ENCODE measurements at regions not wholly inside any gene's neighbourhood (a gene's known extent, or its start where the extent isn't known, plus 50 kb on each side); places are given as distances from the start of the nearest gene placed in this dataset.

- H3K4me1 ChIP-seq, result peaks cover 0 to 6% (median 0%) of the 10 kb centered on the region in 9 donors
- no peaks in the 10 kb centered on the region for H3K27me3 ChIP-seq
- DNase-seq (no peak), ATAC-seq (no peak)
- intact Hi-C loops (cut with DNase I), result no loop called here
- H3K27ac ChIP-seq, result no peak overlapping the region
- H3K9me3 ChIP-seq, result no peaks in the 10 kb centered on the region
- whole genome bisulfite sequencing, 2 donors, result 90 to 92% methylated on average over 8 of the region's 8 CpGs
- TF ChIP-seq, protein P1, sequence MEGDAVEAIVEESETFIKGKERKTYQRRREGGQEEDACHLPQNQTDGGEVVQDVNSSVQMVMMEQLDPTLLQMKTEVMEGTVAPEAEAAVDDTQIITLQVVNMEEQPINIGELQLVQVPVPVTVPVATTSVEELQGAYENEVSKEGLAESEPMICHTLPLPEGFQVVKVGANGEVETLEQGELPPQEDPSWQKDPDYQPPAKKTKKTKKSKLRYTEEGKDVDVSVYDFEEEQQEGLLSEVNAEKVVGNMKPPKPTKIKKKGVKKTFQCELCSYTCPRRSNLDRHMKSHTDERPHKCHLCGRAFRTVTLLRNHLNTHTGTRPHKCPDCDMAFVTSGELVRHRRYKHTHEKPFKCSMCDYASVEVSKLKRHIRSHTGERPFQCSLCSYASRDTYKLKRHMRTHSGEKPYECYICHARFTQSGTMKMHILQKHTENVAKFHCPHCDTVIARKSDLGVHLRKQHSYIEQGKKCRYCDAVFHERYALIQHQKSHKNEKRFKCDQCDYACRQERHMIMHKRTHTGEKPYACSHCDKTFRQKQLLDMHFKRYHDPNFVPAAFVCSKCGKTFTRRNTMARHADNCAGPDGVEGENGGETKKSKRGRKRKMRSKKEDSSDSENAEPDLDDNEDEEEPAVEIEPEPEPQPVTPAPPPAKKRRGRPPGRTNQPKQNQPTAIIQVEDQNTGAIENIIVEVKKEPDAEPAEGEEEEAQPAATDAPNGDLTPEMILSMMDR (IDR thresholded peaks at IDR 0.05), result no peak
- H3K4me3 ChIP-seq, result no peak overlapping the region
- no peaks in the 10 kb centered on the region for H3K36me3 ChIP-seq
These were observed 555.5 kb upstream of the JARID2 start for GRCh38 chr6:14690120-14691056.

- Histone ChIP-seq H3K4me3 (no peak overlapping the region), H3K9me3 (no peaks in the 10 kb centered on the region), H3K4me1 (peaks cover 0 to 6% (median 0%) of the 10 kb centered on the region in 9 donors), H3K36me3 (no peaks in the 10 kb centered on the region), H3K27me3 (no peaks in the 10 kb centered on the region), H3K27ac (no peak overlapping the region)
- intact Hi-C loops (cut with DNase I), result loop anchor here in 1 of 10 donors (2.0 kb wide), 1 partner anchor 55 kb away; no protein-coding TSS in a partner anchor
- 87 to 91% methylated on average over 1 of the region's 1 CpG for WGBS, 2 donors
- ATAC-seq (no peak), DNase-seq (no peak)
- TF ChIP-seq, protein P1 (IDR thresholded peaks at IDR 0.05), result no peak
These were observed 553.7 kb upstream of the JARID2 start for GRCh38 chr6:14692208-14692607.

- no peak overlapping the region for H3K4me3 ChIP-seq
- H3K4me1 ChIP-seq, result peaks cover 0 to 6% (median 0%) of the 10 kb centered on the region in 9 donors
- DNase-seq, result no peak
- H3K27ac ChIP-seq, result no peak overlapping the region
- TF ChIP-seq, protein P1 (IDR thresholded peaks at IDR 0.05), result no peak
- H3K27me3 ChIP-seq, result no peaks in the 10 kb centered on the region
- 89 to 90% methylated on average over 10 of the region's 10 CpGs for WGBS, 2 donors
- no peak for ATAC-seq
- intact Hi-C loops (cut with DNase I), result loop anchor here in 1 of 10 donors (2.0 kb wide), 1 partner anchor 57 kb away; no protein-coding TSS in a partner anchor
- no peaks in the 10 kb centered on the region for H3K9me3 ChIP-seq
- no peaks in the 10 kb centered on the region for H3K36me3 ChIP-seq
These were observed 552.3 kb upstream of the JARID2 start for GRCh38 chr6:14693301-14694192.

DNA sequence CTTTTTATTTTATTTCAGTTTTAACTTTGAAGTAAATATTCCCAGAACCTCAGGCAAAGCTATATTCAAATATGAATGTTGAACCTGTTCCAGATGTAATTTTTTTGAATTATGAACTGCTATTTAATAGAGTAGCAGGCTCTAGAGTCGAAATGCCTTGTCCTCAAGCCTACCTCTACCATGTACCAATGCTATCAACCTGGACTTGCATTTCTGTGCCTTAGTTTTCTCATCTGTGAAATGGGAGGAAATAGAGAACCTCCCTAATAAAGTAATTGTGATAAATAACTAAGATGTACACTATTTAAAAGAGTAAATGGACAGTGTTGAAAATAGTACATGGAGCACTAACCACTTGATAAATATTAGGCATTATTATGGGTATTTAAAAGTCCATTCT is 551.6 kb upstream of the JARID2 start:
- H3K9me3 ChIP-seq, result no peaks in the 10 kb centered on the region
- no peak for ATAC-seq
- no peak overlapping the region for H3K27ac ChIP-seq
- no peaks in the 10 kb centered on the region for H3K27me3 ChIP-seq
- 93 to 97% methylated on average over 1 of the region's 1 CpG for WGBS, 2 donors
- H3K4me3 ChIP-seq, result no peak overlapping the region
- TF ChIP-seq, protein P1 (IDR thresholded peaks at IDR 0.05), result no peak
- H3K36me3 ChIP-seq, result no peaks in the 10 kb centered on the region
- peaks cover 0 to 6% (median 0%) of the 10 kb centered on the region in 9 donors for H3K4me1 ChIP-seq
- no peak for DNase-seq
- intact Hi-C loops (cut with DNase I), result no loop called here
